ENCODE measurements at regions not wholly inside any gene's neighbourhood (a gene's known extent, or its start where the extent isn't known, plus 50 kb on each side); places are given as distances from the start of the nearest gene placed in this dataset.

GRCh38 chr13:63190742-63191141 is 1775.1 kb upstream of the PCDH20 start:
- TF ChIP-seq TAF1 (conservative IDR thresholded peaks at IDR 0.05) (no peak), CTCF (IDR thresholded peaks at IDR 0.05; ENCODE audit: low read depth, low read length, missing input control) (no peak), EGR1 (IDR thresholded peaks at IDR 0.05; ENCODE audit: low read depth in 2 of 2) (no peak), HNF4A (conservative IDR thresholded peaks at IDR 0.05) (no peak)

Measured in liver (tissue), 3 donors.